Effector memory CD4-positive, alpha-beta T cell (primary cell): ENCODE measurements at regions not wholly inside any gene's neighbourhood (a gene's known extent, or its start where the extent isn't known, plus 50 kb on each side); places are given as distances from the start of the nearest gene placed in this dataset.

Experiments
- DNase-seq, 3 donors: peaks; one replicate each; pipeline ENCODE4 v3.0.0-alpha.2; 2020
- H3K27ac ChIP-seq: 2 replicates; pipeline ENCODE4 v1.7.0; 2013; ENCODE audit warnings: mild to moderate bottlenecking, low read length, moderate library complexity; ENCODE audit not compliant: insufficient read depth, poor library complexity, severe bottlenecking
- H3K27me3 ChIP-seq: replicated peaks from 2 replicates; pipeline ENCODE4 v1.7.0; 2013; ENCODE audit warnings: mild to moderate bottlenecking, low read length; ENCODE audit not compliant: insufficient read depth, control insufficient read depth, poor library complexity, severe bottlenecking
- H3K36me3 ChIP-seq: 2 replicates; pipeline ENCODE4 v1.7.0; 2013; ENCODE audit warnings: mild to moderate bottlenecking, low read length, moderate library complexity; ENCODE audit not compliant: control insufficient read depth, insufficient read depth
- H3K4me1 ChIP-seq: 2 replicates; pipeline ENCODE4 v1.7.0; 2013; ENCODE audit warnings: low read length, mild to moderate bottlenecking; ENCODE audit not compliant: control insufficient read depth, insufficient read depth, poor library complexity, severe bottlenecking
- H3K4me3 ChIP-seq: 2 replicates; pipeline ENCODE4 v1.7.0; 2013; ENCODE audit warnings: low read length, low read depth, mild to moderate bottlenecking; ENCODE audit not compliant: insufficient read depth, poor library complexity, severe bottlenecking
- H3K9me3 ChIP-seq: 2 replicates; pipeline ENCODE4 v1.7.0; 2013; ENCODE audit warnings: mild to moderate bottlenecking, low read length, moderate library complexity; ENCODE audit not compliant: control insufficient read depth

DNA sequence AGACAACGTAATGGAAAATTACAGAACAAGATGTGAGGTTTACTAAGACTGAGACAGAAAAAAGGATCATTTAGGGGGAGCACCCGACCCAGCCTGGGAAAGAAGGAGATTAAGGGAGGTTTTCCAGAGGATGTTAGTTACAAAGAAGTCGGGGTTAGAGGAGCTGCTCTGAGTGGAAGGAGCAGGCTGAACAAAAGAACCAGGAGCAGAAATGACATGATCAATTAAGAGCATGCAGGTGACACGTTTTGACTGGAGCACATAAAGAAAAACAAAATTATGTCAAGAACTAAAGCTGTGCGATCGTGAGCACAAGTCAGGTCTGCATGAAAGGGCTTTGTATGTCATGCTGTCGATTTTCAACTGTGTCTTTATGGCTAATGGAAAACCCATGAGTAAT, 417.3 kb upstream of the MARCKS start:
- Histone ChIP-seq H3K27ac (no peak overlapping the region), H3K36me3 (no peaks in the 10 kb centered on the region), H3K4me3 (no peak overlapping the region), H3K27me3 (no peaks in the 10 kb centered on the region), H3K4me1 (no peaks in the 10 kb centered on the region), H3K9me3 (no peaks in the 10 kb centered on the region)
- DNase-seq: no peak

DNA sequence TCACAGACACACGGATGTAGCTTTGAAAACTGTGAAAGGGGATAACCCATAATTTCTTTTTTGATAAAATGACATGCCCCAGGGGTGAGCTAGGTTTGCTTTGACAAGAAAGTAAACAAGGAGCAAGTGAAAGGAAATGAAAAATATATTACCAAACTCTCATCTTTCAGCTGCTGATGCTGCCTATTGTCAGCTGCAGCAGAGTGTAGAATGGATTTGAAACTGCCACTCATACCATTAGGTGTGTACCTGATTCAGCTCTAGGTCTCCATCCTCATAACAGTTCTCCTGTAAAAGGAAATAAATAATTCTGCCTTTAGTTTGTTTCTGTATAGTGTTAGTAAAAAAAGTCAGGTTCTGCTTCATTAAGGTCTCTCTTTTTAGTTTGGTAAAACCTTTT, 415.1 kb upstream of the MARCKS start:
- Histone ChIP-seq H3K27me3 (no peaks in the 10 kb centered on the region), H3K4me1 (no peaks in the 10 kb centered on the region), H3K4me3 (no peak overlapping the region), H3K27ac (no peak overlapping the region), H3K9me3 (no peaks in the 10 kb centered on the region), H3K36me3 (no peaks in the 10 kb centered on the region)
- no peak for DNase-seq

DNA sequence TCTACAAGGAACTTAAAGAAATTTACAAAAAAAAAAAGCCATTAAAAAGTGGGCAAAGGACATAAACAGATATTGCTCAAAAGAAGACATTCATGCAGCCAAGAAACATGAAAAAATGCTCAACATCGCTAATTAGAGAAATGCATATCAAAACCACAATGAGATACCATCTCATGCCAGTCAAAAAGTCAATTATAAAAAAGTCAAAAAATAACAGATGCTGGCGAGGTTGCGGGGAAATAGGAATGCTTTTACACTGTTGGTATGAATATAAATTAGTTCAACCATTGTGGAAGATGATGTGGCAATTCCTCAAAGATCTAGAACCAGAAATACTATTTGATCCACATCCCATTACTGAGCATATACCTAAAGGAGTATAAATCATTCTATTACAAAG, 411.9 kb upstream of the MARCKS start:
- no peaks in the 10 kb centered on the region for H3K9me3 ChIP-seq
- no peak for DNase-seq
- no peak overlapping the region for H3K4me3 ChIP-seq
- no peak overlapping the region for H3K27ac ChIP-seq
- H3K27me3 ChIP-seq: no peaks in the 10 kb centered on the region
- no peaks in the 10 kb centered on the region for H3K4me1 ChIP-seq
- H3K36me3 ChIP-seq: no peaks in the 10 kb centered on the region

DNA sequence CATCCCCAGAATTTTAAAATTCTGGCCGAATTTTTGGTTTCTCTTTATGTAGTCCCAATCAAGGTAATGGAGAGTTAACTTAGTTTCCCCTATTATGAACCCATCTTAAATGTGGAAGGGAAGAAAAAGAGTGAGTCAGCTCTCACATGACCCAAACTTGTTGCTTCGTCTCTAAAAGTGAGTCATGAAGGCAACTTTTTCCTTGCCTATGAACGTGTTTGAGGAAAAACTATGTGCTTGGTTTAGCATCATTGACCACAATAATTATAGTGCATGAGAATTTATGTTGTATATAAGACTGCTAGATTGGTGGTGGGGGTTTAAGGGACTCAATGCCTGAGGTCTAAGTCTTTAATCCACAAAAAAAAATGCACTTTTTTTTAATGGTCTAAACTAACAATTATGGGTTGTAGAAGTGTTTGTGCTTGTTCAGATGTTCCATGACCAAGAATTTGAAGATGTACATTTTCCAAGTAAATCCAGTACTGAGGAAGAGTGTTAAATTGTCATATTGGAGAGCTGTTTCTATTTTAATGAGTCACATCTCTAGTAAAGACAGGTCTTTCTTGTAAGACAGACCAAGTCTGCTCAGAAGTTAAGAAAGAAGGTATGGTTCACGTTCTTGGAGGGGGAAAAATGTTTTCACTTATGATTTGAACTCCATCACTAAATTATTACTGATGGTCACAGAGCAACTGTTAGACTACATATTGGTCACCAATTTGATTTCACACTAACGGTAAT, 409.9 kb upstream of the MARCKS start:
- Histone ChIP-seq H3K27ac (no peak overlapping the region), H3K4me3 (no peak overlapping the region), H3K4me1 (no peaks in the 10 kb centered on the region), H3K9me3 (no peaks in the 10 kb centered on the region), H3K36me3 (no peaks in the 10 kb centered on the region), H3K27me3 (no peaks in the 10 kb centered on the region)
- DNase-seq: no peak

DNA sequence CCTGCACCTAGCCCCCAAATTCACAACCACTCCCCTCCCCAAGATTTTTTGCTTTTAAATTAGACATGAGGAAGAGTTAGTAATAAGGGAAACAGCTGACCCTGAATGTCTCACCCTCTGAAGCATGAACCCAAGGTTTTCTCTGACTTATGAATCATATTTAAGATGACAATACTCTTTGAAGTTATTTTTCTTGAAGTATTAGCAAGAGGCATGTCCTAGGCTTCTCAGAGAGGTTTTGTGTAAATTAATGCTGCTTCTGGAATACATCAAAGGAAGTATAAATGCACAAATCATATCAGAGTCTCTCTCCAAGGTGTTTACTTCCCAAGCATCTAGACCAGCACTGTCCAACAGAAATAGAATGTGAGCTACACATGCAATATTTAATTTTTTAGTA, 408.1 kb upstream of the MARCKS start:
- H3K9me3 ChIP-seq: no peaks in the 10 kb centered on the region
- no peaks in the 10 kb centered on the region for H3K36me3 ChIP-seq
- no peak overlapping the region for H3K4me3 ChIP-seq
- no peaks in the 10 kb centered on the region for H3K27me3 ChIP-seq
- no peak overlapping the region for H3K27ac ChIP-seq
- no peaks in the 10 kb centered on the region for H3K4me1 ChIP-seq
- no peak for DNase-seq

DNA sequence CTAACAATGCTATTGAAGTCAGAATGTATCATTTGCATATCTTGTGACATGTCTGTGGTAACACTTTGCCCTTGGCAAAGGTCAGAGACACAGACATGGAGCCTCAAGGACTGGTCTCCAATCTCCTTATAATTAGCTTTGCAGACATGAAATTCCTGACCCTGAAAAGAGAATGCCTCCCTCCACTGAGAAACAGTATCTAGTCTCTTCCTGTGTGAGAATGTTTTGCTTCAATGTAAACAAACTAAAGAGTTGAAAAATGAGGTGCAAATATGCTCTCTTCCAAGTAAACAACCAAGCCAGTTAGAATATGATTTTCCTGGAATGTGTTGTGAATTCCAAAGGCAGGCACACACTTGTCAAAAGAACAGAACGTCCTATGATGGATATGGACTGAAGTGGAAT, 407.1 kb upstream of the MARCKS start:
- H3K36me3 ChIP-seq: no peaks in the 10 kb centered on the region
- DNase-seq: no peak
- H3K4me1 ChIP-seq: no peaks in the 10 kb centered on the region
- no peaks in the 10 kb centered on the region for H3K9me3 ChIP-seq
- H3K4me3 ChIP-seq: no peak overlapping the region
- H3K27ac ChIP-seq: no peak overlapping the region
- no peaks in the 10 kb centered on the region for H3K27me3 ChIP-seq

DNA sequence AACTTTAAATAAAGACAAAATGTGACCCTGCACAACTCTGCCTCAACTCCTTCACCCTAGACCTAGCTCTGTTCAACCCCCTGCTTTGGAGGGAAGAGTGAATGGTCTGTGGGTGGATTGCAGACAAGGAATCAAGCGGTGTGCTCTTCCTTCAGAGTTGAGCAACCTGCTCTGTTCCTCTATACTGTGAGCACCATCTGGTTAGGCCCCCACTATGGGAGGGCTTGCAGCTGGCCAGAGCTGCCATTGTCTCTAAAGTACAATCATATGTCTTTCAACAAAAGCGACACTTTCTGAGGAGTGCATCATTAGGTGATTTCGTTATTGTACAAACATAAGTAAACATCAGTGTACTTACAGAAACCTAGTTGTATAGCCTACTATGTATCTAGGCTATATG, 406.1 kb upstream of the MARCKS start:
- H3K4me1 ChIP-seq: no peaks in the 10 kb centered on the region
- no peaks in the 10 kb centered on the region for H3K27me3 ChIP-seq
- H3K36me3 ChIP-seq: no peaks in the 10 kb centered on the region

DNA sequence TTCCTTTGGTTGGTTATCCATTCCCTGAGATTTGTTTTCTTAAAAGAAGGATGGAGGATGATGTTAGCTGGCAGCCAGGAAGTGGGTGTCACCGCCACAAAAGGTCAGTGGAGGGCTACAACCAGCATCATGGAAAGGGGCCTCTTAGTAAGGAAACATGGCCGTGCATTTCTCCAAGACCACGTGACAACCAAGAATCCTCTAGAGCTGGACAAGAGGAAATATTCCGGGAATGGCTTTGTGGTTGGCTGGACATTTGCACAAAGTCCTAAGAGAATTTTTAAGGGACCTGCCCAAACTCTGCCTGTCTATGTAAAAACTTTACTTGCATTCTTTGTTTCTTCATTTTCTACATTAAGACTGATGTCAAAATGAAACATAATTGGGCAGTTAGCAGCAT, 399.9 kb upstream of the MARCKS start:
- H3K36me3 ChIP-seq: no peaks in the 10 kb centered on the region
- DNase-seq: no peak
- H3K4me1 ChIP-seq: no peaks in the 10 kb centered on the region
- H3K27me3 ChIP-seq: no peaks in the 10 kb centered on the region
- no peak overlapping the region for H3K4me3 ChIP-seq
- no peaks in the 10 kb centered on the region for H3K9me3 ChIP-seq
- H3K27ac ChIP-seq: no peak overlapping the region

More for the DNA sequence above, 406.1 kb upstream of the MARCKS start:
- no peak overlapping the region for H3K27ac ChIP-seq
- no peak overlapping the region for H3K4me3 ChIP-seq
- DNase-seq: no peak
- no peaks in the 10 kb centered on the region for H3K9me3 ChIP-seq

DNA sequence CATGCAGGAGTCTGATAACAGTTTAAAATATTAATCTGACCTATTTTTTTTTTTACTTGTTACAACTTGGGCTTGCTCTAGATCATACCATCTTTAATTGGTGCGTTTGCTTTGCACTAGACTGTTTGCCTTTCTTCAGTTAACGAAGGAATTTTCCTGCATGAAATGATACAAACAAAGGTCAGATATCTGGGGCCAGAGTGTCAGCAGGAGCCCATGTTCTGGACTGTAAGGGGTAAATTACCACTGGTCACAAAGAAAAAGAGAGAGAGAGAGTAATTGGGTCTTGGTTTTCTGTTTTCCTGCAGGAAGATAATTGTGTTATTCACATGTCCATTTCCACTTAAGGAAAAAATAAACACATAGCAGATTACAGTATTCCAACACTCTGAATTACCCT, 399.4 kb upstream of the MARCKS start:
- no peak overlapping the region for H3K27ac ChIP-seq
- no peaks in the 10 kb centered on the region for H3K27me3 ChIP-seq
- no peak for DNase-seq
- no peaks in the 10 kb centered on the region for H3K9me3 ChIP-seq
- no peaks in the 10 kb centered on the region for H3K36me3 ChIP-seq
- no peak overlapping the region for H3K4me3 ChIP-seq
- no peaks in the 10 kb centered on the region for H3K4me1 ChIP-seq

DNA sequence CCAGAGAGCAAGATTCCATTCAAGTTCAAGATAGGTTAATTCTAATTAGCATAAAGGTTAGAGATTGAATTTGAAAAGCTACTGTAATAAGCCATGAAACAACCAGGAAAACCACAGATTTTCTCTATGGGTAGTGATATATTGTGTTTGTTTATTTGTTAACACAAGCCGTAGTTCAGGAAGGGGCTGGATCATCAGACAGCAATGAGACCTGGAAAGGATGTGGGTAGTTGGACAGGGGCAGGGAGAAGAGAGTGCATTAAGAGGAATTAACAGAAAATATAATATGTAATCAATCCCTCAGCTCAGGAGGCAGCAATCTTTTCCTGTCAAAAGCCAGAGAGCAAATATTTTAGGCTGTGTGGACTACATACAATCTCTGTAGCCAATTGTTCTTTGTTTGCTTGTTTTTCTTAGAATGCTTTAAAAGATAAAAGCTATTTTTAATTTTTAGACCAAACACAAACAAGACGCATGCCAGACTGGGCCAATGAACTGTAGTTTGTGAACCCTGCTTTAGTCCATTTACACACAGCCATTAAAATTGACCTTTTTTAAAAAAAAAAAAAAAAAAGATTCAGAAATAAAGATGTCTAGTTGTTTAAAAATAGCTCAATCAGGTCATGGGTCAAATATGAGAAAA, 398.7 kb upstream of the MARCKS start:
- no peaks in the 10 kb centered on the region for H3K27me3 ChIP-seq
- H3K36me3 ChIP-seq: no peaks in the 10 kb centered on the region
- H3K9me3 ChIP-seq: no peaks in the 10 kb centered on the region
- H3K27ac ChIP-seq: no peak overlapping the region
- H3K4me1 ChIP-seq: no peaks in the 10 kb centered on the region
- no peak overlapping the region for H3K4me3 ChIP-seq
- no peak for DNase-seq
